ENCODE measurements at regions not wholly inside any gene's neighbourhood (a gene's known extent, or its start where the extent isn't known, plus 50 kb on each side); places are given as distances from the start of the nearest gene placed in this dataset.

DNA sequence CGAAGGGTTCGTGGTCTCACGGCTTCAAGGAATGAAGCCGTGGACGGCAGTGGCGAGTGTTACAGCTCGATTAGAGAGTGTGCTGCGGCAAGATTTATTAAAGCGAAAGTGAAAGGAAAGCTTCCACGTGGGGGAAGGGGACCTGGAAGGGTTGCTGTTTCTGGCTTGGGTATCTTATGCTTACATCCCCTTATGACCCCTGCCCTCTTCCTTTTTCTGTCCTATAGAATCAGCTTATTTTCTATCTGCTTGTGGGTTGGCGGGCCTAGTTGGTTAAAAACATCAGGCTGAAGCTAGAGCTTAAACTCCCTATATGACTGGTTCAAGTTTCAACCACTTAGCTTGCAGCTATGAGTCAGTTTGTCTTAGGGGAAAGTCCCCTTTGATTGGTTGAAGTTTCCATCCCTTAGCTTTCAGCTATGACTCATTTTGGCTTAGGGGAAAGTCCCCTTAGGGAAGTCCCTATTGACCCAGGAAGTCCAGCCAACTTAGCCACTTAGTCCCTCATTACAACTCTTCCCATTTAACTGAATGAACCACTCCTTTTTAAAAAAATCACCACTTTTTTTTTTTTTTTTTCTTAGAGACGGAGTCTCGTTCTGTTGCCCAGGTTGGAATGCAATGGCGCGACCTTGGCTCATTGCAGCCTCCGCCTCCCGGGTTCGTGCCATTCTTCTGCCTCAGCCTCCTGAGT, 1494.7 kb upstream of the TMEM132C start:
- Histone ChIP-seq H3K4me3 (ENCODE audit: low read length in 2 of 2) (peak overlapping the region; percentile 50 to 59), H3K27me3 (ENCODE audit: control insufficient read depth in 2 of 2, insufficient read depth in 2 of 2, low read length in 2 of 2) (no peaks in the 10 kb centered on the region), H3K27ac (ENCODE audit: low read depth in 2 of 2, low read length in 2 of 2) (peak overlapping the region; percentile 52 to 59), H3K36me3 (ENCODE audit: control insufficient read depth in 2 of 2, insufficient read depth in 2 of 2, low read length in 2 of 2) (no peaks in the 10 kb centered on the region), H3K9me3 (ENCODE audit: control insufficient read depth in 2 of 2, low read length in 2 of 2) (no peaks in the 10 kb centered on the region), H3K4me1 (ENCODE audit: control insufficient read depth in 2 of 2, insufficient read depth in 2 of 2, low read length in 2 of 2) (no peaks in the 10 kb centered on the region), H3K9ac (ENCODE audit: low read depth in 1 of 2, low read length in 2 of 2) (peak overlapping the region in 1 of 2 donors; percentile 21)

DNA sequence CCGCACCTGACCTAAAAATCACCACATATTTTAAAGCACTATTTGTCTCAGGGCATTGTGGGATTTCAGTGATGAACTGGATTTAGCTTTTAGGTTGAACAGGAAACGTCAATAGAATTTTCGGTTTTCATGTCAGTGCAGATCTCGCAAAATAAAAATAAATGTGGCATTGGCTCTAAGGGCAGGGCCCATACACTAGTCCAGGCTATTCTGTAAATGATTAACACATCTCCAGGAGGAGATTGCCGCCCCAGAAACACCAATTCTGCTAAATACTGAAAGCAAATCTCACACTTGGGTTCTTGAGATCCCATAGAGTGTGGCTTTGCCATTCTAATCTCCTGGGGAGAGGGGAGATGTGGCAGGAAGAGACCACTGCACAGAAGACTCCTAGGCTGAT, 1494.0 kb upstream of the TMEM132C start:
- no peaks in the 10 kb centered on the region for H3K9me3 ChIP-seq (ENCODE audit: control insufficient read depth in 2 of 2, low read length in 2 of 2)
- H3K27me3 ChIP-seq (ENCODE audit: control insufficient read depth in 2 of 2, insufficient read depth in 2 of 2, low read length in 2 of 2): no peaks in the 10 kb centered on the region
- H3K36me3 ChIP-seq (ENCODE audit: control insufficient read depth in 2 of 2, insufficient read depth in 2 of 2, low read length in 2 of 2): no peaks in the 10 kb centered on the region
- no peak overlapping the region for H3K27ac ChIP-seq (ENCODE audit: low read depth in 2 of 2, low read length in 2 of 2)
- H3K9ac ChIP-seq (ENCODE audit: low read depth in 1 of 2, low read length in 2 of 2): no peak overlapping the region
- H3K4me3 ChIP-seq (ENCODE audit: low read length in 2 of 2): no peak overlapping the region
- no peaks in the 10 kb centered on the region for H3K4me1 ChIP-seq (ENCODE audit: control insufficient read depth in 2 of 2, insufficient read depth in 2 of 2, low read length in 2 of 2)

- no peaks in the 10 kb centered on the region for H3K27me3 ChIP-seq (ENCODE audit: control insufficient read depth in 2 of 2, insufficient read depth in 2 of 2, low read length in 2 of 2)
- H3K27ac ChIP-seq (ENCODE audit: low read depth in 2 of 2, low read length in 2 of 2): no peak overlapping the region
- no peaks in the 10 kb centered on the region for H3K9me3 ChIP-seq (ENCODE audit: control insufficient read depth in 2 of 2, low read length in 2 of 2)
- H3K4me3 ChIP-seq (ENCODE audit: low read length in 2 of 2): no peak overlapping the region
- no peak overlapping the region for H3K9ac ChIP-seq (ENCODE audit: low read depth in 1 of 2, low read length in 2 of 2)
- H3K4me1 ChIP-seq (ENCODE audit: control insufficient read depth in 2 of 2, insufficient read depth in 2 of 2, low read length in 2 of 2): no peaks in the 10 kb centered on the region
- no peaks in the 10 kb centered on the region for H3K36me3 ChIP-seq (ENCODE audit: control insufficient read depth in 2 of 2, insufficient read depth in 2 of 2, low read length in 2 of 2)
Observed at GRCh38 chr12:126773491-126773890, 1493.5 kb upstream of the TMEM132C start.

DNA sequence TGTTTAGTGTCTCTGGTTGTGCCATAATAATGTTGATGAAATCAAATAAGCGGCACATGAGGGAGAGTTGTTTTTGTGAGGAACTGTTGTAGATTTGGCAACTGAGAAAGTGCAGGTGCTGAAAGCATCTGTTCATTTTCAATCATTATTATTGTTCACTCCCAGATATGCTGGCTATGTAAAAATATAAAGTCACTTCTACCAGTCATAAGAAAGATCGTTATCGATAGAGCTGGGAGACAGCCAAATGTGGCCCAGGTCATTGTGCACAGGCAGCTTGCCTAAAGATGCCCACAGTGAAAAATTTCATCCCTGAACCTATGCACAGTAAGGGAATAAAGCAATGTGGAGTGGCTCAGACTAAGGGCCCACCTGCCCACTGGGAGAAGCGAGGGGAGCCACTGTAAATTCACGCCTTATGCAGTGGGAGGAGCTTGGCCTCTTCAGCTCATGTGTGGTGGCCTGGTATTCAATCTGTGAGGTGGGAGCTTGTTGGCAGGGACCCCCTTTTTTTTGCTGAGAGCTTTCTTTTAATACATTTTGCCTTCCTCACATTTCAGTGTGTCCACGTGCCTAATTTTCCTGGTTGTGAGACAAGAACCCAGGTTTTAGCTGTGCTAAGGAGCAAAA, 1490.8 kb upstream of the TMEM132C start:
- H3K9ac ChIP-seq (ENCODE audit: low read depth in 1 of 2, low read length in 2 of 2): no peak overlapping the region
- H3K27ac ChIP-seq (ENCODE audit: low read depth in 2 of 2, low read length in 2 of 2): no peak overlapping the region
- no peaks in the 10 kb centered on the region for H3K4me1 ChIP-seq (ENCODE audit: control insufficient read depth in 2 of 2, insufficient read depth in 2 of 2, low read length in 2 of 2)
- no peaks in the 10 kb centered on the region for H3K27me3 ChIP-seq (ENCODE audit: control insufficient read depth in 2 of 2, insufficient read depth in 2 of 2, low read length in 2 of 2)
- H3K36me3 ChIP-seq (ENCODE audit: control insufficient read depth in 2 of 2, insufficient read depth in 2 of 2, low read length in 2 of 2): no peaks in the 10 kb centered on the region
- no peaks in the 10 kb centered on the region for H3K9me3 ChIP-seq (ENCODE audit: control insufficient read depth in 2 of 2, low read length in 2 of 2)
- no peak overlapping the region for H3K4me3 ChIP-seq (ENCODE audit: low read length in 2 of 2)

DNA sequence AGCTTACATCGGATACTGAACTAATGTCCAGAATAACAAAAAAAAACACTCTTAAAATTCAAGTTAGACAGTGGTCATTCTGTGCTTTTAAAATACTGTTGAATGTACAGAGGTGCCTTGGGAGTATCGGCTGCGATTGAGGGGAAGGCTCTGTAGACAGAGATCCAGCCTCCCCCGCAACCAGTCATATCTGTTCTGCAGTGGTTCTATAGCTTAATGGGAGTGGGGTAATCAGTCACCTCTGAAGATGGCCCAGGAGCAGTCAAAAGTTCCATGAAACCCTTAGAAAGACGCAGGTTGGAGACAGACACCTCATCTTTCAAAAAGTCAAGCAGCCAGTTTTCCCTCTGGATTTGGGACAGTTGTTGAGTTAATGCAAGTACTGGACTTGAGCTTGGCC, 1486.6 kb upstream of the TMEM132C start:
- H3K9ac ChIP-seq (ENCODE audit: low read depth in 1 of 2, low read length in 2 of 2): no peak overlapping the region
- H3K27me3 ChIP-seq (ENCODE audit: control insufficient read depth in 2 of 2, insufficient read depth in 2 of 2, low read length in 2 of 2): no peaks in the 10 kb centered on the region
- H3K4me1 ChIP-seq (ENCODE audit: control insufficient read depth in 2 of 2, insufficient read depth in 2 of 2, low read length in 2 of 2): no peaks in the 10 kb centered on the region
- H3K9me3 ChIP-seq (ENCODE audit: control insufficient read depth in 2 of 2, low read length in 2 of 2): no peaks in the 10 kb centered on the region
- no peak overlapping the region for H3K27ac ChIP-seq (ENCODE audit: low read depth in 2 of 2, low read length in 2 of 2)
- no peak overlapping the region for H3K4me3 ChIP-seq (ENCODE audit: low read length in 2 of 2)
- no peaks in the 10 kb centered on the region for H3K36me3 ChIP-seq (ENCODE audit: control insufficient read depth in 2 of 2, insufficient read depth in 2 of 2, low read length in 2 of 2)

- no peaks in the 10 kb centered on the region for H3K27me3 ChIP-seq (ENCODE audit: control insufficient read depth in 2 of 2, insufficient read depth in 2 of 2, low read length in 2 of 2)
- no peaks in the 10 kb centered on the region for H3K9me3 ChIP-seq (ENCODE audit: control insufficient read depth in 2 of 2, low read length in 2 of 2)
- no peak overlapping the region for H3K4me3 ChIP-seq (ENCODE audit: low read length in 2 of 2)
- no peaks in the 10 kb centered on the region for H3K4me1 ChIP-seq (ENCODE audit: control insufficient read depth in 2 of 2, insufficient read depth in 2 of 2, low read length in 2 of 2)
- H3K27ac ChIP-seq (ENCODE audit: low read depth in 2 of 2, low read length in 2 of 2): no peak overlapping the region
- H3K9ac ChIP-seq (ENCODE audit: low read depth in 1 of 2, low read length in 2 of 2): no peak overlapping the region
- H3K36me3 ChIP-seq (ENCODE audit: control insufficient read depth in 2 of 2, insufficient read depth in 2 of 2, low read length in 2 of 2): no peaks in the 10 kb centered on the region
Observed at GRCh38 chr12:126781593-126781992, 1485.4 kb upstream of the TMEM132C start.

- H3K4me3 ChIP-seq (ENCODE audit: low read length in 2 of 2): no peak overlapping the region
- no peak overlapping the region for H3K27ac ChIP-seq (ENCODE audit: low read depth in 2 of 2, low read length in 2 of 2)
- no peaks in the 10 kb centered on the region for H3K27me3 ChIP-seq (ENCODE audit: control insufficient read depth in 2 of 2, insufficient read depth in 2 of 2, low read length in 2 of 2)
- no peaks in the 10 kb centered on the region for H3K36me3 ChIP-seq (ENCODE audit: control insufficient read depth in 2 of 2, insufficient read depth in 2 of 2, low read length in 2 of 2)
- no peaks in the 10 kb centered on the region for H3K4me1 ChIP-seq (ENCODE audit: control insufficient read depth in 2 of 2, insufficient read depth in 2 of 2, low read length in 2 of 2)
- H3K9me3 ChIP-seq (ENCODE audit: control insufficient read depth in 2 of 2, low read length in 2 of 2): no peaks in the 10 kb centered on the region
- H3K9ac ChIP-seq (ENCODE audit: low read depth in 1 of 2, low read length in 2 of 2): no peak overlapping the region
Observed at GRCh38 chr12:126782083-126782482, 1484.9 kb upstream of the TMEM132C start.

DNA sequence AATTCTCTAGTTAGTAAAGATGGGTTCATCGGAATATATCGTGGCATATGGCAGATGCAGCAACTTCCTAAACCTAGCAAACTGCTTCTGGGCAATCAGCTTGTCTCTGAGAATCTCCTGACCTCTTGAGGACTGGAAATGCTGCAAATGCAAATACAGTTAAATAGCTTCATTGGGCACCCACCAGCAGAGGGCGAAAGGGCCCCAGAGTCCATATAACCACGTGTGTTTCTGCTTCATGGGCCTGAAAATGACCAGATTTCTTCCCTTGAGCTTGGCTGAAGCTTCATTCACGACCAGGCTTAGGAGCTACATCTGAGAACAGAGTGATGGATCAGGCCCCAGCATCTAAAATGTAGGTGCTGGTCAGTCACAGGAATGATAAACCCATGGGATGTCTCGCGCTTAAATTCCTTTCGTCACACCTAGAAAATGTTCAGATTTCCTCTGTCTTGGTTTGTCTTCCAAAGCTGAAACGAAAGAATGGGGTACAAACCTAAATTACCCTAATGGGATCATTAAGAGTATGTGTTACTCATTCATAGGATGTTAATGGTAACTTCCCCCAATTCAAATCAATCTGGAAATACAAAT, 1482.5 kb upstream of the TMEM132C start:
- H3K4me1 ChIP-seq (ENCODE audit: control insufficient read depth in 2 of 2, insufficient read depth in 2 of 2, low read length in 2 of 2): no peaks in the 10 kb centered on the region
- H3K27ac ChIP-seq (ENCODE audit: low read depth in 2 of 2, low read length in 2 of 2): no peak overlapping the region
- H3K9ac ChIP-seq (ENCODE audit: low read depth in 1 of 2, low read length in 2 of 2): no peak overlapping the region
- no peak overlapping the region for H3K4me3 ChIP-seq (ENCODE audit: low read length in 2 of 2)
- no peaks in the 10 kb centered on the region for H3K9me3 ChIP-seq (ENCODE audit: control insufficient read depth in 2 of 2, low read length in 2 of 2)
- H3K27me3 ChIP-seq (ENCODE audit: control insufficient read depth in 2 of 2, insufficient read depth in 2 of 2, low read length in 2 of 2): no peaks in the 10 kb centered on the region
- no peaks in the 10 kb centered on the region for H3K36me3 ChIP-seq (ENCODE audit: control insufficient read depth in 2 of 2, insufficient read depth in 2 of 2, low read length in 2 of 2)

DNA sequence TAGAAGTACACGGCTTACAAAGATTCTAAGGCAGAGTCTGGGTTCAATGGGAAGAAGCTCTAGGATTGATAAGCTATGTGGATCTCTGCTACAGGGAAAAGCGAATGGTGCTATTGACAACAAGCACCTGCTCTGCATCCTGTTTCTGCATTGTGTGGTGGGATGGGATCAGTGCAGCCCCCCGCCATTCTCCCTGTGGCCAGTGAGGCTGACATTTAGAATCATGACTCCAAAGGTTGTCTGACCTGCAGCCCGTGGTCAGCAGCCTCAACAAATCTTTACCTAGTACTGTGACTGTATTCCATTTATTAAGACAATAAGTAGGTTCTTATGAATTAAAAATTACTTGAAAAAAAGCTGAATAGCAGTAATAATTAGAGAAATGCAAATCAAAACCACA, 1477.0 kb upstream of the TMEM132C start:
- Histone ChIP-seq H3K27me3 (ENCODE audit: control insufficient read depth in 2 of 2, insufficient read depth in 2 of 2, low read length in 2 of 2) (no peaks in the 10 kb centered on the region), H3K9me3 (ENCODE audit: control insufficient read depth in 2 of 2, low read length in 2 of 2) (no peaks in the 10 kb centered on the region), H3K4me3 (ENCODE audit: low read length in 2 of 2) (no peak overlapping the region), H3K27ac (ENCODE audit: low read depth in 2 of 2, low read length in 2 of 2) (no peak overlapping the region), H3K36me3 (ENCODE audit: control insufficient read depth in 2 of 2, insufficient read depth in 2 of 2, low read length in 2 of 2) (no peaks in the 10 kb centered on the region), H3K9ac (ENCODE audit: low read depth in 1 of 2, low read length in 2 of 2) (no peak overlapping the region), H3K4me1 (ENCODE audit: control insufficient read depth in 2 of 2, insufficient read depth in 2 of 2, low read length in 2 of 2) (no peaks in the 10 kb centered on the region)

- Histone ChIP-seq H3K27ac (ENCODE audit: low read depth in 2 of 2, low read length in 2 of 2) (no peak overlapping the region), H3K4me3 (ENCODE audit: low read length in 2 of 2) (no peak overlapping the region)
Observed at GRCh38 chr12:126791122-126791521, 1475.8 kb upstream of the TMEM132C start.

More at GRCh38 chr12:126791122-126791521, 1475.8 kb upstream of the TMEM132C start:
- no peak overlapping the region for H3K9ac ChIP-seq (ENCODE audit: low read depth in 1 of 2, low read length in 2 of 2)
- no peaks in the 10 kb centered on the region for H3K4me1 ChIP-seq (ENCODE audit: control insufficient read depth in 2 of 2, insufficient read depth in 2 of 2, low read length in 2 of 2)
- no peaks in the 10 kb centered on the region for H3K9me3 ChIP-seq (ENCODE audit: control insufficient read depth in 2 of 2, low read length in 2 of 2)
- no peaks in the 10 kb centered on the region for H3K36me3 ChIP-seq (ENCODE audit: control insufficient read depth in 2 of 2, insufficient read depth in 2 of 2, low read length in 2 of 2)
- no peaks in the 10 kb centered on the region for H3K27me3 ChIP-seq (ENCODE audit: control insufficient read depth in 2 of 2, insufficient read depth in 2 of 2, low read length in 2 of 2)
